ENCODE measurements at regions not wholly inside any gene's neighbourhood (a gene's known extent, or its start where the extent isn't known, plus 50 kb on each side); places are given as distances from the start of the nearest gene placed in this dataset.

GRCh38 chr3:181631901-181632300 is 79.8 kb upstream of the SOX2 start:
- H3K79me2 ChIP-seq (replicated peaks; ENCODE audit: insufficient read depth) = no peaks in the 10 kb centered on the region
- H4K20me1 ChIP-seq (replicated peaks; ENCODE audit: insufficient read depth) = no peaks in the 10 kb centered on the region
- H3K4me2 ChIP-seq = no peak overlapping the region

More at GRCh38 chr3:181631901-181632300, 79.8 kb upstream of the SOX2 start:
- no peaks in the 10 kb centered on the region for H3K36me3 Mint-ChIP-seq (ENCODE audit: low read depth)
- H3K27me3 ChIP-seq (ENCODE audit: insufficient read depth) = no peaks in the 10 kb centered on the region
- H3K4me3 ChIP-seq = no peak overlapping the region
- no peak for DNase-seq (ENCODE audit: low spot score)
- no peak; the same call in 2 of the 3 replicates for ATAC-seq
- H3K4me1 Mint-ChIP-seq = no peaks in the 10 kb centered on the region
- H3K27ac Mint-ChIP-seq = no peak overlapping the region
- no peaks in the 10 kb centered on the region for H3F3A ChIP-seq (replicated peaks; ENCODE audit: low read depth)
- H3K36me3 ChIP-seq (ENCODE audit: insufficient read depth) = no peaks in the 10 kb centered on the region
- peak overlapping the region; percentile 60; the same call in 1 of the 2 replicates for H2AFZ ChIP-seq
- no peaks in the 10 kb centered on the region for H3K9me3 Mint-ChIP-seq
- no peak overlapping the region for H3K27ac ChIP-seq (ENCODE audit: low read depth)
- H3K4me3 Mint-ChIP-seq = no peak overlapping the region
- TF ChIP-seq CREB1 (CRISPR knock-in tag; IDR thresholded peaks at IDR 0.05; ENCODE audit: low read depth) = no peak
- TF ChIP-seq EZH2phosphoT487 (IDR thresholded peaks at IDR 0.05; ENCODE audit: unreplicated experiment) = no peak
- no peak for TF ChIP-seq CTCF (conservative IDR thresholded peaks at IDR 0.05; ENCODE audit: low read depth in 2 of 2)
- TF ChIP-seq ZNF331 (CRISPR knock-in tag; IDR thresholded peaks at IDR 0.05; ENCODE audit: low read depth) = no peak
- TF ChIP-seq REST (IDR thresholded peaks at IDR 0.05; ENCODE audit: unreplicated experiment) = no peak
- TF ChIP-seq ZNF114 (CRISPR knock-in tag; IDR thresholded peaks at IDR 0.05) = no peak
- TF ChIP-seq JUNB (IDR thresholded peaks at IDR 0.05; ENCODE audit: unreplicated experiment) = no peak
- no peak for TF ChIP-seq ZNF462 (CRISPR knock-in tag; IDR thresholded peaks at IDR 0.05)
- no peak for TF ChIP-seq STAT1 (IDR thresholded peaks at IDR 0.05; ENCODE audit: unreplicated experiment)
- TF ChIP-seq POLR2AphosphoS5 (IDR thresholded peaks at IDR 0.05; ENCODE audit: low read depth) = no peak
- TF ChIP-seq NANOG (IDR thresholded peaks at IDR 0.05; ENCODE audit: borderline replicate concordance) = no peak
- no peak for TF ChIP-seq ETS1 (IDR thresholded peaks at IDR 0.05)
- TF ChIP-seq EZH2 (IDR thresholded peaks at IDR 0.05; ENCODE audit: low read depth, unreplicated experiment) = no peak
- no peaks in the 10 kb centered on the region for H3K27me3 Mint-ChIP-seq (ENCODE audit: insufficient read depth, low read depth, poor library complexity)
- H3K9me2 ChIP-seq (ENCODE audit: insufficient read depth) = no peaks in the 10 kb centered on the region
- 0 out of 2 replicates have a peak, but pooled peaks cover 4% of the 10 kb centered on the region for H3K4me1 ChIP-seq (ENCODE audit: insufficient read depth)

All from GM23338 (cell line).